Testis (tissue), 2 donors: ENCODE measurements at regions not wholly inside any gene's neighbourhood (a gene's known extent, or its start where the extent isn't known, plus 50 kb on each side); places are given as distances from the start of the nearest gene placed in this dataset.

Experiments
- POLR2A ChIP-seq: fragments of 450-650 bp; IDR thresholded peaks from one replicate; pipeline ENCODE4 v1.6.1; 2017; ENCODE audit warnings: antibody characterized with exemption, mild to moderate bottlenecking, moderate library complexity
- TF ChIP-seq, protein P1 (sequence below), 3 experiments: fragments of 450-650 bp in 2 of 3; fragments of 200-600 bp in 1 of 3; sonication (generic) in 1 of 3; IDR thresholded peaks; one replicate each; pipeline ENCODE4 v1.5.1; 2016 to 2019; ENCODE audit warnings: antibody characterized with exemption in 3 of 3, mild to moderate bottlenecking in 2 of 3, moderate library complexity in 1 of 3

GRCh38 chr16:31709181-31709580, 164.4 kb upstream of the ZNF267 start:
- TF ChIP-seq, protein P1, sequence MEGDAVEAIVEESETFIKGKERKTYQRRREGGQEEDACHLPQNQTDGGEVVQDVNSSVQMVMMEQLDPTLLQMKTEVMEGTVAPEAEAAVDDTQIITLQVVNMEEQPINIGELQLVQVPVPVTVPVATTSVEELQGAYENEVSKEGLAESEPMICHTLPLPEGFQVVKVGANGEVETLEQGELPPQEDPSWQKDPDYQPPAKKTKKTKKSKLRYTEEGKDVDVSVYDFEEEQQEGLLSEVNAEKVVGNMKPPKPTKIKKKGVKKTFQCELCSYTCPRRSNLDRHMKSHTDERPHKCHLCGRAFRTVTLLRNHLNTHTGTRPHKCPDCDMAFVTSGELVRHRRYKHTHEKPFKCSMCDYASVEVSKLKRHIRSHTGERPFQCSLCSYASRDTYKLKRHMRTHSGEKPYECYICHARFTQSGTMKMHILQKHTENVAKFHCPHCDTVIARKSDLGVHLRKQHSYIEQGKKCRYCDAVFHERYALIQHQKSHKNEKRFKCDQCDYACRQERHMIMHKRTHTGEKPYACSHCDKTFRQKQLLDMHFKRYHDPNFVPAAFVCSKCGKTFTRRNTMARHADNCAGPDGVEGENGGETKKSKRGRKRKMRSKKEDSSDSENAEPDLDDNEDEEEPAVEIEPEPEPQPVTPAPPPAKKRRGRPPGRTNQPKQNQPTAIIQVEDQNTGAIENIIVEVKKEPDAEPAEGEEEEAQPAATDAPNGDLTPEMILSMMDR (IDR thresholded peaks at IDR 0.05), result no peak
- no peak for TF ChIP-seq POLR2A
